SK-N-SH (cell line): ENCODE measurements at regions not wholly inside any gene's neighbourhood (a gene's known extent, or its start where the extent isn't known, plus 50 kb on each side); places are given as distances from the start of the nearest gene placed in this dataset.

ENCODE experiments used
- CTCF ChIA-PET: fragments of 300-600, 350-600 bp; formaldehyde crosslinking; extraction: SDS; loops from one replicate; lab custom pipeline; 2021; lab: Yijun Ruan, JAX
- POLR2A ChIA-PET: fragments of 350-600 bp; sonication (Branson Sonifier 250); formaldehyde crosslinking; extraction: SDS; loops from one replicate; lab custom pipeline; 2020; ENCODE audit warnings: antibody characterized with exemption, inconsistent platforms; lab: Yijun Ruan, JAX
- DNase-seq: peaks from one replicate; pipeline ENCODE4 v3.0.0; 2012
- H2AFZ ChIP-seq: fragments of 200-600 bp; sonication (generic); 2 replicates; pipeline ENCODE4 v1.8.1; 2016; ENCODE audit warnings: antibody characterized with exemption, mild to moderate bottlenecking, low read depth
- H3F3A ChIP-seq: fragments of 200-600 bp; sonication (generic); replicated peaks from 2 replicates; pipeline ENCODE3; 2016; ENCODE audit warnings: antibody characterized with exemption, mild to moderate bottlenecking; ENCODE audit not compliant: insufficient read depth
- H3K27ac ChIP-seq, 2 experiments: fragments of 200-500 bp in 1 of 2; fragments of 200-600 bp in 1 of 2; sonication (Bioruptor generic) in 1 of 2; sonication (generic), shearing (Covaris generic) in 1 of 2; 2 replicates each; pipeline versions ENCODE4 v1.5.1 to v1.6.1; 2014 to 2016; ENCODE audit warnings: low read depth in 2 of 2, inconsistent platforms in 1 of 2, low read length in 1 of 2, mild to moderate bottlenecking in 1 of 2, mixed read lengths in 1 of 2
- H3K27me3 ChIP-seq: fragments of 200-600 bp; sonication (generic), shearing (Covaris generic); 2 replicates; pipeline ENCODE4 v1.6.1; 2016; ENCODE audit warnings: mixed run types; ENCODE audit not compliant: insufficient read depth
- H3K36me3 ChIP-seq, 2 experiments: fragments of 200-500 bp in 1 of 2; fragments of 200-600 bp in 1 of 2; sonication (Bioruptor generic) in 1 of 2; sonication (generic) in 1 of 2; replicated peaks in 1 of 2; 2 replicates each; pipeline versions ENCODE3 to v1.5.1; 2014 to 2016; ENCODE audit warnings: low read length in 1 of 2, mild to moderate bottlenecking in 1 of 2; ENCODE audit not compliant: insufficient read depth in 2 of 2, control insufficient read depth in 1 of 2
- H3K4me1 ChIP-seq, 2 experiments: fragments of 200-500 bp in 1 of 2; fragments of 200-600 bp in 1 of 2; sonication (Bioruptor generic) in 1 of 2; sonication (generic), shearing (Covaris generic) in 1 of 2; 2 replicates each; pipeline versions ENCODE4 v1.5.1 to v1.6.1; 2014 to 2016; ENCODE audit warnings: low read depth in 1 of 2, low read length in 1 of 2, mixed run types in 1 of 2; ENCODE audit not compliant: insufficient read depth in 2 of 2, control insufficient read depth in 1 of 2
- H3K4me2 ChIP-seq: fragments of 200-600 bp; sonication (generic), shearing (Covaris generic); 2 replicates; pipeline ENCODE4 v1.6.1; 2017; ENCODE audit warnings: mixed run types
- H3K4me3 ChIP-seq, 2 experiments: fragments of 200-500 bp in 1 of 2; fragments of 200-600 bp in 1 of 2; sonication (Bioruptor generic) in 1 of 2; sonication (generic), shearing (Covaris generic) in 1 of 2; 2 replicates each; pipeline versions ENCODE4 v1.5.1 to v1.8.1; 2014 to 2016; ENCODE audit warnings: low read depth in 2 of 2, inconsistent platforms in 1 of 2, low read length in 1 of 2, mild to moderate bottlenecking in 1 of 2, mixed read lengths in 1 of 2, moderate library complexity in 1 of 2
- H3K79me2 ChIP-seq: fragments of 200-600 bp; sonication (generic); 2 replicates; pipeline ENCODE4 v1.8.1; 2017; ENCODE audit warnings: mild to moderate bottlenecking; ENCODE audit not compliant: insufficient read depth
- H3K9ac ChIP-seq: fragments of 200-600 bp; sonication (generic); 2 replicates; pipeline ENCODE4 v1.6.1; 2017; ENCODE audit warnings: mixed run types
- H3K9me2 ChIP-seq: fragments of 200-600 bp; sonication (generic); 2 replicates; pipeline ENCODE4 v1.6.1; 2017; ENCODE audit warnings: mixed run types
- H3K9me3 ChIP-seq: fragments of 200-600 bp; sonication (generic); 2 replicates; pipeline ENCODE4 v1.6.1; 2017; ENCODE audit warnings: mixed run types, mild to moderate bottlenecking, moderate library complexity
- H4K20me1 ChIP-seq: fragments of 200-600 bp; sonication (generic); 2 replicates; pipeline ENCODE4 v1.6.1; 2017; ENCODE audit warnings: mild to moderate bottlenecking, mixed run types; ENCODE audit not compliant: insufficient read depth
- ELF1 ChIP-seq: IDR thresholded peaks from 2 replicates; pipeline ENCODE4 v1.4.0; 2012
- FOXJ3 ChIP-seq: sonication (generic); formaldehyde crosslinking; IDR thresholded peaks from 2 replicates; pipeline ENCODE4 v1.5.1; 2020; ENCODE audit warnings: mild to moderate bottlenecking, missing genetic modification reagents
- GATA2 ChIP-seq: sonication (generic); formaldehyde crosslinking; IDR thresholded peaks from 2 replicates; pipeline ENCODE4 v1.5.0; 2020; ENCODE audit warnings: mild to moderate bottlenecking, missing genetic modification reagents
- JUND ChIP-seq: IDR thresholded peaks from 2 replicates; pipeline ENCODE4 v1.4.0; 2012
- MXI1 ChIP-seq: IDR thresholded peaks from 2 replicates; pipeline ENCODE4 v1.6.1; 2012; ENCODE audit warnings: mild to moderate bottlenecking, low read depth, low read length, improper control_type of control experiment
- NFIC ChIP-seq: IDR thresholded peaks from 2 replicates; pipeline ENCODE4 v1.4.0; 2012; ENCODE audit warnings: borderline replicate concordance
- NRF1 ChIP-seq: IDR thresholded peaks from 2 replicates; pipeline ENCODE4 v1.6.1; 2012; ENCODE audit warnings: low read depth, mild to moderate bottlenecking, low read length
- RXRA ChIP-seq: IDR thresholded peaks from 2 replicates; pipeline ENCODE4 v1.4.0; 2012; ENCODE audit warnings: low read depth, mild to moderate bottlenecking, borderline replicate concordance
- SIN3A ChIP-seq: IDR thresholded peaks from 2 replicates; pipeline ENCODE4 v1.6.1; 2012; ENCODE audit warnings: low read depth, mild to moderate bottlenecking, low read length, moderate library complexity, borderline replicate concordance
- SMC3 ChIP-seq: IDR thresholded peaks from 2 replicates; pipeline ENCODE4 v1.6.1; 2012; ENCODE audit warnings: low read depth, low read length, improper control_type of control experiment
- TAF1 ChIP-seq: IDR thresholded peaks from 2 replicates; pipeline ENCODE4 v1.6.1; 2012; ENCODE audit warnings: low read depth, mild to moderate bottlenecking, low read length, moderate library complexity, borderline replicate concordance
- TCF12 ChIP-seq: IDR thresholded peaks from 2 replicates; pipeline ENCODE4 v1.4.0; 2012
- TEAD4 ChIP-seq: IDR thresholded peaks from 2 replicates; pipeline ENCODE4 v1.4.0; 2012; ENCODE audit warnings: mild to moderate bottlenecking, borderline replicate concordance; ENCODE audit not compliant: insufficient read depth
- YY1 ChIP-seq: IDR thresholded peaks from 2 replicates; pipeline ENCODE4 v1.4.0; 2012; ENCODE audit warnings: low read depth, mild to moderate bottlenecking
- WGBS: methylation state at CpG from one replicate; pipeline ENCODE4 v1.1.6; 2017; ENCODE audit warnings: low lambda C conversion rate; 5-methylcytosine and 5-hydroxymethylcytosine counted together
- TF ChIP-seq, protein P1 (sequence below): IDR thresholded peaks from 2 replicates; pipeline ENCODE4 v1.4.0; 2012; ENCODE audit warnings: low read depth, borderline replicate concordance
- TF ChIP-seq, protein P2 (sequence below): IDR thresholded peaks from 2 replicates; pipeline ENCODE4 v1.4.0; 2012; ENCODE audit warnings: low read depth, borderline replicate concordance
- TF ChIP-seq, protein P3 (sequence below): IDR thresholded peaks from 2 replicates; pipeline ENCODE4; 2012
- TF ChIP-seq, protein P4 (sequence below): IDR thresholded peaks from 2 replicates; pipeline ENCODE4 v1.4.0; 2012; ENCODE audit warnings: low read depth

DNA sequence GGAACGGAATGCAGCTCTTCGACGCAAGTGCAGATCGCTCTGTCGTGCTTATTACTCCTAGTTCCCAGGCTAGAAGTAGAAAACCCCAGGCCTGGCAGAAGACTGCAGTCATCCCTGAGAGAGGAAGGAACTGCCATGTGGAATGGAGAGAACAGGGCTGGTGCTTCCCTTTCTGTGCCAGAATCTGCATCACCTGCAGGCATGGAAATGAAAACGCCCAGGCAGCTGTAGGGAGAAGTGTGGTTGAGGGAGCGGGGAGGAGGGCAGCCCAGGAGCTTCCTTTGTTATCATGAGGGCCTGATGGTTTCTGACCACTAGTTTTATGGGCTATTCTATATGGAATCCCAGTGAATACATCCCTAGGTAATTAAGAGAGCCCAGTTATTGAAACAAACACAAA lies 79.4 kb upstream of the SMIM21 start:
- Histone ChIP-seq H3K27ac (no peak overlapping the region), H3K36me3 (no peaks in the 10 kb centered on the region)
- CTCF ChIA-PET, result no interaction called here
- no peak for TF ChIP-seq TAF1
- TF ChIP-seq JUND, result no peak
- TF ChIP-seq, protein P1, sequence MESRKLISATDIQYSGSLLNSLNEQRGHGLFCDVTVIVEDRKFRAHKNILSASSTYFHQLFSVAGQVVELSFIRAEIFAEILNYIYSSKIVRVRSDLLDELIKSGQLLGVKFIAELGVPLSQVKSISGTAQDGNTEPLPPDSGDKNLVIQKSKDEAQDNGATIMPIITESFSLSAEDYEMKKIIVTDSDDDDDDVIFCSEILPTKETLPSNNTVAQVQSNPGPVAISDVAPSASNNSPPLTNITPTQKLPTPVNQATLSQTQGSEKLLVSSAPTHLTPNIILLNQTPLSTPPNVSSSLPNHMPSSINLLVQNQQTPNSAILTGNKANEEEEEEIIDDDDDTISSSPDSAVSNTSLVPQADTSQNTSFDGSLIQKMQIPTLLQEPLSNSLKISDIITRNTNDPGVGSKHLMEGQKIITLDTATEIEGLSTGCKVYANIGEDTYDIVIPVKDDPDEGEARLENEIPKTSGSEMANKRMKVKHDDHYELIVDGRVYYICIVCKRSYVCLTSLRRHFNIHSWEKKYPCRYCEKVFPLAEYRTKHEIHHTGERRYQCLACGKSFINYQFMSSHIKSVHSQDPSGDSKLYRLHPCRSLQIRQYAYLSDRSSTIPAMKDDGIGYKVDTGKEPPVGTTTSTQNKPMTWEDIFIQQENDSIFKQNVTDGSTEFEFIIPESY, result no peak
- TF ChIP-seq ELF1, result no peak
- TF ChIP-seq RXRA, result no peak
- TF ChIP-seq YY1, result no peak
- TF ChIP-seq TCF12, result no peak
- TF ChIP-seq, protein P2, sequence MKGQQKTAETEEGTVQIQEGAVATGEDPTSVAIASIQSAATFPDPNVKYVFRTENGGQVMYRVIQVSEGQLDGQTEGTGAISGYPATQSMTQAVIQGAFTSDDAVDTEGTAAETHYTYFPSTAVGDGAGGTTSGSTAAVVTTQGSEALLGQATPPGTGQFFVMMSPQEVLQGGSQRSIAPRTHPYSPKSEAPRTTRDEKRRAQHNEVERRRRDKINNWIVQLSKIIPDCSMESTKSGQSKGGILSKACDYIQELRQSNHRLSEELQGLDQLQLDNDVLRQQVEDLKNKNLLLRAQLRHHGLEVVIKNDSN, result no peak
- no peak for TF ChIP-seq MXI1
- TF ChIP-seq FOXJ3, result no peak
- TF ChIP-seq SIN3A, result no peak
- TF ChIP-seq GATA2 (CRISPR knock-in tag), result no peak
- no peak for TF ChIP-seq NFIC
- TF ChIP-seq, protein P3, sequence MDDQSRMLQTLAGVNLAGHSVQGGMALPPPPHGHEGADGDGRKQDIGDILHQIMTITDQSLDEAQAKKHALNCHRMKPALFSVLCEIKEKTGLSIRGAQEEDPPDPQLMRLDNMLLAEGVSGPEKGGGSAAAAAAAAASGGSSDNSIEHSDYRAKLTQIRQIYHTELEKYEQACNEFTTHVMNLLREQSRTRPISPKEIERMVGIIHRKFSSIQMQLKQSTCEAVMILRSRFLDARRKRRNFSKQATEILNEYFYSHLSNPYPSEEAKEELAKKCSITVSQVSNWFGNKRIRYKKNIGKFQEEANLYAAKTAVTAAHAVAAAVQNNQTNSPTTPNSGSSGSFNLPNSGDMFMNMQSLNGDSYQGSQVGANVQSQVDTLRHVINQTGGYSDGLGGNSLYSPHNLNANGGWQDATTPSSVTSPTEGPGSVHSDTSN, result no peak
- TF ChIP-seq SMC3, result no peak
- TF ChIP-seq TEAD4, result no peak
- TF ChIP-seq NRF1, result no peak
- TF ChIP-seq, protein P4, sequence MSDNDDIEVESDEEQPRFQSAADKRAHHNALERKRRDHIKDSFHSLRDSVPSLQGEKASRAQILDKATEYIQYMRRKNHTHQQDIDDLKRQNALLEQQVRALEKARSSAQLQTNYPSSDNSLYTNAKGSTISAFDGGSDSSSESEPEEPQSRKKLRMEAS, result no peak
- TF ChIP-seq, all 33 proteins: peak for 0
- Histone ChIP-seq H3K9me2 (no peaks in the 10 kb centered on the region), H3K4me2 (no peak overlapping the region), H3K9ac (no peak overlapping the region), H3K79me2 (no peaks in the 10 kb centered on the region), H3F3A (no peaks in the 10 kb centered on the region), H3K4me3 (no peak overlapping the region), H3K9me3 (no peaks in the 10 kb centered on the region), H3K27me3 (no peaks in the 10 kb centered on the region), H4K20me1 (no peaks in the 10 kb centered on the region), H2AFZ (no peak overlapping the region), H3K4me1 (peaks cover 0 to 2% of the 10 kb centered on the region in 2 experiments; a peak in 1 of 4 replicates)
- POLR2A ChIA-PET, result no interaction called here
- no peak for DNase-seq
- 57% methylated on average over 7 of the region's 7 CpGs for WGBS
